GM18519 (cell line): ENCODE measurements at regions not wholly inside any gene's neighbourhood (a gene's known extent, or its start where the extent isn't known, plus 50 kb on each side); places are given as distances from the start of the nearest gene placed in this dataset.
"Not testable (repeated sequence)": the region's sequence is repeated elsewhere in the genome, so short reads cannot be mapped to it uniquely, and the experiment has no call there.

Experiments used
- ATAC-seq: cut with Tn5 transposase; IDR thresholded peaks from one replicate; pipeline ENCODE4 v1.9.1; 2021; ENCODE audit warnings: mild to moderate bottlenecking, moderate library complexity; ENCODE audit not compliant: unreplicated experiment, low FRiP score

DNA sequence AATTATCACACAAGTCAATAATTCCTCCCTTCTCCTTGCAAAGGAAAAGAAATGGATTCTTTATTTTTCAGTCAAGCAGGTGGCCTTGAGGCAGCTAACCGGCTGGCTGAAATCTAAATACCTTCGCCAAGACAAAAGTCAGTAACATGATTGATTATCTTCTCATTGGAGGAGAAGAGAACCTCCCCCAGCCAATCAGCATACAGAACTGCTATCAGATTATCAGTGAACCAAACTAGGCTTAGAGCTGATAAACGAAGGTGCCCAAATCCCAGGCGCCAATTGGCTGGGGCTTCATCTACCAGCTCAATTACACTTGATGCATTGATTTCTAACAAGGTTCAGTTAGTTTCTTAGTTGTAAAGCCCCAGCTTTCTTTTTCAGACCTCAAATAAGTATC, 152.4 kb upstream of the NOCT start:
- ATAC-seq, result no peak

DNA sequence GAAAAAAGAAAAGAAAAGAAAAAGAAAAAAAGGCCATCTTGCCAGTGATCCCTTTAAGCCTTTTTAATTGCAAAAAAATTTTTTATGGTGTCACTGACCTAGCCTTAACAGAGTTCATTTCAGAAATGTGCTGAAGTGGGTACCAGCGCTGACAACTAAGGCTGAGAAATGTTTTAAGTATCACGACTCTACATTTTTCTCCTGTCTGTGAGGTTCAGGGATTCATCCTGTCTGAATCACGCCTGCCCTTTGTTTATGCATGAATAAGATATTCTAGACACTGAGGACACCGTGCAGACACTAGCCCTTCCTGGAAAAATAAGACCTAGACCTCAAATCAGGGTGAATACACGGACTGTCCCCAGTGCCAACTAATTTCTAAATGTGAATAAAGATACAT, 154.4 kb upstream of the NOCT start:
- no peak for ATAC-seq

DNA sequence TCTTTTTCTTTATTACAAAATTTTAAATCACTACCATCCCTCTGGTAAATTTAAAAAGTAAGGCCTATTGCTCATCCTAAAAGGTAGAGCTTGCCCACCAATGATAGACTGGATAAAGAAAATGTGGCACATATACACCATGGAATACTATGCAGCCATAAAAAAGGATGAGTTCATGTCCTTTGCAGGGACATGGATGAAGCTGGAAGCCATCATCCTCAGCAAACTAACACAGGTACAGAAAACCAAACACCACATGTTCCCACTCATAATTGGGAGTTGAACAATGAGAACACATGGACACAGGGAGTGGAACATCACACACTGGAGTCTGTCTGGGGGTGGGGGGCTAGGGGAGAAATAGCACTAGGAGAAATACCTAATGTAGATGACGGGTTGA, 155.2 kb upstream of the NOCT start:
- not testable (repeated sequence) for ATAC-seq

DNA sequence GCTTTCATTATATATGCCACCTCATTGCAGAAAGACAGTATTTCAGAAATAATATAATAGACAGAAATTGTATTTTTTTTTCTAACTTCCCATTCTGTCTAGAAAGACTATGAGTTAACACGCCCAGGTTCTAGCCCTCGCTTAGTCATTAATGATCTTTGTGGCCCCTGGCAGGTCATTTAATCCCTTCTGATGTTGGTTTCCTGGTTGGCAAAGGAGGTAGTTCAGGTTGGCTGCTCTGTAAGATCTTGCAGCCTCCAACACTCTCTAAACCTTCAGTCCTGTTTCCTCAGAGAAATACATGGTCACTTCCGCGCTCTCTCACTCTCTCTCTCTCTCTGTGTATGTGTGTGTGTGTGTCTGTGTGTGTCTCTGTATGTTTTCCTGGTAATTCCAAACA, 156.3 kb upstream of the NOCT start:
- ATAC-seq, result no peak

DNA sequence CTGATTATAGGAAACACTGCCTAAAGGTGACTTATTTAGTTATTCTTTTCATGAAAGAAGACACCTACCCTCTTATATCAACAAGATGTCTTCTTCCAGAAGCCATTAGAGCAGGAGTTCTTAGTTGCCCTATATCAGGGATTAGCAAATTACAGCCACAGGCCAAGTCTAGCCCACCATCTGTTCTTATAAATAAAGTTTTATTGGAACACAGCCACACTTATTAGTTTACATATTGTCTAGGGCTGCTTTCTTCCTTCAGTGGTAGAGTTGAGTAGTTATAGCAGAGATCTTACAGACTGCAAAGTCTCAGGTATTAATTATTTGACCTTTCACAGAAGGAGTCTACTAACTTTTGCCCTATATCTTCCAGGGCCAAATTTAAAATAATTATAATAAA, 157.2 kb upstream of the NOCT start:
- no peak for ATAC-seq

DNA sequence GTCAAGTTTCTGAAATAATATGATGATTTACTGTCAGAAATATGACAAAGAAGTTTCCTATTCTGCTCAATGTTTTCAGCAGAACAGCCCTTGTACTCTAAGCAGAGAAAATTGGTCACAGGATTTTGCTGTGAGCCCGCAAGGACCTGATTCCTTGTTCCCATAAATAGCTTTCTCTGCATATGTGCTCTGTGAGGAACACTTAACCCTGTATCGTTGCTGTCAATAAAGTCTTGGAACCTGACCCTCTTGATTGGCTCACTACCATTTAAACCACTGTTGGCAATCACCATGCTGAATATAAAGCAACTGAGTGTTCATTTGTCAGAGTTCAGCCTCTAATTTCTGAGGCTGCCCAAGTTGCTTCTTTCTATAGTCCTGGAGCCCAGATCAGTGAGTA, 158.2 kb upstream of the NOCT start:
- no peak for ATAC-seq

DNA sequence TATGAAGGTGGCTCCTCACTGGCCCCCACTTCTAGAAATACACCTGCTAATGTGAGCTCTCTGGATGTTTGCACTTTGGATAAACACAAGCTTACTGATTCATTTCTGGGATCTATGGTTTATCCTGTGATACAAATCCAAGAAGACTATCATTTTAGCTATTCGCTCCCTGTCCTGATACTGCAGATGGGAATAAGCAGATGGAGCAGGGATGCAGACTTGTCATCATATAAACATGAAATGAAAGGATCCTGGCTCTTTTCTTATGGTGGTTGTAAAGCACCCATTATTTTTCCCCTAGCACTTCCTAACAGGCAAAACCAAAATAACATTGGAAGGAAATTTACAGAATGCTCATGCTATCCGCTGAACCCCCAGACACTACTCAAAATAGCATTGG, 162.9 kb upstream of the NOCT start:
- no peak for ATAC-seq

DNA sequence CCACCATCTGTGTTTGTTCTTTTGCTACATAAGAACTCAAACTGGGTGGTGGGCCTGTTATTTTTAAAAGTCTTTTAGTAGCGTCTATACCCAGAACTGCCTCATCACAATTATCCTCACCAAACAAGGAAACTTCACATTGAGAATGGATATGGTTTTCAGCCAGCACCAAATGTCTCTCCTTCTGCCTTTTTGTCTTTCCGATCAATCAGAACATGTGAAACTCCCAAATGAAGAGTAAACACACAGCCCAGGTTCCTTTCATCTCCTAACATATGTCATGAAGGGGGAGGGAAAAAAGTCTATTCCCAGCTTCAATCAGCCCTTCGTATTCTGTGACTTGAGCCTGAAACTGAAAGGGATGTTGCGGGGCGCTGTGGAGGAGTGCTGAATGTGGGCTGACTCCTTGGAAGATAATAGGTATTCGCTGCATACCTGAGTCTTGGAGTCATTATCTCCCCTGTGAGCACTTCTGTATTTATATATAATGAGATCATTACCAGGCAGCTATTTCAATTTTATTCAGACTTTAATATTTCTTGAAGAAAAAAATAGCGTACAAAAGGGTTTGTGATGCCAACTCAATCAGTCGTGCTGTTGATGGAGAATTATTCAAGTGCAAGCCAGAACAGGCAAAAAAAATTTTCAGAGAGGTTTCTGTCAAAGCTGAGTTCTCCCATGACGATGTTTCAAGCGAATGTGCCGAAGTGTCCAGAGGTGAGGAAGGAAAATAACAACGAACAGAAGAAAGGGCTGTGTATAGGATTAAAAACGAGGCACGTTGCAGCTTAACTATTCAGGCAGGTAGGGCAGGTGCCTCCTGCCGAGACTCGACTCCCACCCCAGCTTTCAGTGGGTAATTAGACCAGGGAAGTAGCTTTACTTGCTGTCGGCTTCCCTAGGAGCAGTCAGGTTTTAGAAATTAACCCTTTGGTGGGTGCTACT, 163.9 kb upstream of the NOCT start:
- ATAC-seq, result no peak

DNA sequence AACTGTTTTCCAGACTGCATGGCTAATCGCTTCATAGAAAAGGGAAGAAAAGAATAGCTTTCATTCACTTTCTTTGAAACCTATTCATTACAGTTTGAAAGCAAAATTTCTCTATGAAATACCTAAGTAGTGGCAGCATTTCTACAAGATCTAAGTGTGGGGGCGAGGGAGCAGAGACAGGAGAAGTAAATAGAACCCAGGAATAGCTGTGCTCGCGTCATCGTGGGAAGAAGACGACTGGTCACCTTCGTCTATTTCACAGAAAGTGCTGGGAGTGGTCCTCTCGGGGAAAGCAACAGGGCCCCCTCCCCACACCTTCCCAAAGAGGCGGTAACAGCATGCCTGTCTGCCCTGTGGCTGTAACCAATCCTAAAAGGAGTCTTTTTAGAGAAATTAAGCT, 169.9 kb upstream of the NOCT start:
- ATAC-seq, result no peak

DNA sequence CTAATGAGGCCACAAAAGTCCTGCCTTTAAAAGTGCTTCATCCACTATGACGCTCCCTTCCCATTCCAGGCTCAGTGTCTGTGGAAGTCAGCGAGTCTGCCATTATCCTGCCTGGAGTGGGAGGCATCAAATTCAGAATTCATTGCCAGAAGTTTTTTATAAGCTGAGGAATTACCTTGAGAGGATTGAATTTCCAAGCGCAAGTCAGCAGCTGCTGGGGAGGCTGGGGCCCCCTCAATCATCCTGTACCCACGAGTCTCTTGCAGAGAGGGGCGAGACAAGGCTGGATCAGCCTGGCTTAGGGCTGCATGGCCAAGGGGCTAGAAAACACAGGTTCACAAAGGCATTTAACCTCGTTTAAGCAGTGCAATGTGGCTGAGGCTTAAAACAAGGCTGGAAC, 170.5 kb upstream of the NOCT start:
- ATAC-seq, result no peak

DNA sequence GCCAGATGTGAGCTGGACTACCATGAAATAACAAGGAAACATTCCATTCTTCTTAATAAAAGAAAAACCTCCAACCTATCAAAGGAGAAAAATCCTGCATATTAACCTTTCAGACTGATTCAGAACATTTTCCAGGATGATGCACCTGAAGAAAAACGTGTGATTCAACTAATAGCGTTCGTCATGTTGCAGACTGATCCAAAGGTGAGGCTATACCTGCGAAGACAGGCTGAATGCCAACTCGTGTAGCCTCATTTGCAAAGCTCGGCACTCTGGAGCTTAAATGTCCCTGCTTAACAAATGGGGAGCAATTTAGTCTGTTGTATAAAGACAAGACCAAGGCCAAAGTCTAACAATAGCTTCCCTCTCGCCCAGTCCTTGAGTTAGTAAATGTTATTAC, 172.0 kb upstream of the NOCT start:
- no peak for ATAC-seq

DNA sequence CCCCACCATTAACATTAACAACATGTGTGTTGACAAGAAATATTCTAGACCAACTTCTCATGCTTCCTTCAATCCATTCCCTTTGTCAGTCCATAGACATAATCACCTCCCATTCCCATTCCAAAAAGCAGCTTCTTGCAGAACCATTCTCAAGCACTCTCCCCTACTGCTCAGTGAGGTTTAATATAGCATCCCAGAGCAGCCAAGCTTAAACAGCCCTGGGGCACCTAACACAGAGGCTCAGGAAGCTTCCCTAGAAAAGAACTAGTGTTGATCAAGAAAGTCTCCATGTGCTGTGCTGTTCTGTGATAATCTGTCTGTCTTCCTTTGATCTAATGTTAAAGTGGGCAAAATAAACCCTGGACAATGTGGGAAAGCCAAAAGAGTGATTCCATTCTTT, 174.2 kb upstream of the NOCT start:
- ATAC-seq, result no peak

DNA sequence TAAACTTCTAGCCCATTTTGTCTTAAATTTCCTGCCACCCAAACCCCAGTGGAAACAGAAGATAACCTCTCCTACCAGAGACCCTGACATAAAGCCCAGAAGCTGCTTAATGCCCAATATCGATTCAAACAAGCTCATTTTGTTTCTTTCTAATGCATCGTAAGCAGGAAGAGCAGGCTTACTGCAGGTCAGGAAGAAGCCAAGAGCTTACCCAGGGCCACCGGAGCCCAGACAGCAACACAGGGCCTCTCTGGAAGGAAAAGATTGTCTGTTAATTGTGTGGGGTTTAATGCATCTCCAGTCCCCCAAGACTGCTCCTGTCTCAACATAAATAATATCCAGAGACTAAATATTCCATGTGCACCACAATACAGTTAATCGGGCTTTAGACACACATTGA, 177.3 kb upstream of the NOCT start:
- no peak for ATAC-seq

DNA sequence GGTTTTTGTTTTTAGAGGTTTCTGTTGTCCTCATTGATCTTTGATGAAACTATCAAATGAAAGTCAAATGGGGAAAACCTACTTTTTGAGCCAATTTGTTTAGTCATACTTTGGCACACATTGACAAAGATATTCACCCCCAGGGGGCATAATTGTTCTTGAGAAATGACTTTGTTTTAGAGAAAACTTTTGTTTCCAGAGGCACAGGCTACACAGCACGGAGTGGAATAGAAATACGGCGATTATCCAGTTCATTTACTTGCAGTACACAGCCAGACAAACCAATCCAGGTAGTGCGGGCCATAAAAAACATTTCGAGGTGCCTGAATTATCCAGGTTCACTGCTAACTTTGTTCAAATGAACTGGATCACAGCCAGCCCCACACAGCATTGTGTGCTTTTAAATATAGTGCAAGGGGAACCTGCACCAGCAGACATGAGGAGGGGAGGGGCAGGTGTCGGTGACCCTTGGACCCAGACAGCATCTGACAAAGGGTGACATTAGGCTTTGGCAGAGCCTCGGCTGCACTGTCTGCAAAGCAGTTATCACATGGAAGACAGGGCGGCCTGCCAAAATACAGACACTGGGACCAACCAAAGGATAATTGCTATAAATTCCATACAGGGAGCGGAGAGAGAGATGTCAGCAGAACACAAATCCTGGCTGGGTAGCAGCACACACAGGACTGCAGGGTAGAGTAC, 179.6 kb upstream of the NOCT start:
- ATAC-seq, result no peak

DNA sequence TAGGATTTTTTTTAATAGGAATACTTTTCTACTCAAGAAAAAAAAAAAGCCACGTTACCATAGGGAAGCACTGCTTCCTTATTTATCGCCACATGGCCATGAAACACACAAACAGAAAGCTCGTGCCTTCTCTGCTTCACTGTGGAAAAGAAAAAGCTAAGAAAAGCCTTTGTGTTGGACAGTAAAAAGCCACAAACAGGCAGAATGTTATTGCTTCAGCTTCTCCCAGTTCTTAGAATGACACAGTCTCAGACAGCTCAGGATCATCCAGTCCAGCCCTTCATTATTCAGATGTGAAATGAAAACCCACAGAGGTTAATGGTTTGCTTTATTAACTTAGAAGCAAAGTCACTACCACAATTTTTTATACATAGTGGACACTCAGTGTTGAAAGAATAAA, 181.6 kb upstream of the NOCT start:
- no peak for ATAC-seq

DNA sequence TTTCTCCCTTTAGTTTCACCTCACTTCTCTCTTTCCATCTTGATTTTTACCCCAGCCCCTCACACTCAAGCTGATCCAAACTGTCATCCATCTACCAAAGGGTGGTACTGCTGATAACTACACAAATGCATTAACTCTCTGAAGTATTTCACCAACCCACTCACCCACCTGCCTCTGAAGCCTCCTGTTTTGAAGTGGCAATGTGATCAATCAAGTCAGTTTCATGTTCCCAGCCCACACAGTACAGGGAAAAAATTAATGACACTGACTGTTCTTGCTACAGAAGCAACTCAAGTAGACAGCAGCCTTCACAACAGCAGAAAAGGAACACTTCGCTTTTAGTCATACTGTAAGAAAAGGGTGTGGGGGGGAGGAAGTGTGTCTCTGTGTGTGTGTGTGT, 183.0 kb upstream of the NOCT start:
- no peak for ATAC-seq

DNA sequence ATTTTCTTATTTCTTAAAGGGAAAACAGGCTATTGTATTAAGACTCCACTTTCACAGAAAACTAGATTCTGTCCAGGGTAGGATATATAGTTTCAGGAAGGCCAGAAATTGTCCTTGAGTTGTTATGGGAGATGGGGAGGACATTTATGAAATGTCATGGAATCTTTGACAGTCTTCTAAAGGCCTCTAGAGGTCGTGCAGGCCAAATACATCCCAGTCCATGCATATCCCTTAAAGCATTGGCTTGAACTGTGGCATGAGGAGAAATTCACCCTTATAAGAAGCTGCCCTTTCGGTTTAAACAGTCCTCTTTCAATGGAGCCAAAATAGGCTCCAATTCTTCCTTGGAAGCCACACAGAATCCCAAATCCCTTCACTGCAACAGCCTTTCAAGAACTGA, 183.6 kb upstream of the NOCT start:
- ATAC-seq, result no peak

DNA sequence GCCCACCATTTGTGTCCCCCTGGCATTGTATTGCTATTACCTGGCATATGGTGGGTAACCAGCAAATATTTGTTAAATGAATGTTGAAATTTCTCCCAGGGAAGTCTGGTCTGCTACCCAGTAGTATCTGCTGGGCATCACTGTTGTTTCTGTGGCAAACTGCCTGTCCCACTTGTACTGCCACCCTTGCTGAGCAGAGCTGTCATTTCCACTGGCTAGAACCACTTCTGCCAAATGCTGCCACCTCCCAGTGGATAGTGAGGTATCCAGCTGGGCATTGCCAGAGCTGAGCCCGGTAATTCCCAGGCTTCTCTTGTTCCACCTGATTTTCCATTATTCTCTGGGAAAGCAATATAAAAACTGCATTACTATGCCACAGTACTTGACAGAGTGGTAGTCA, 186.7 kb upstream of the NOCT start:
- no peak for ATAC-seq

DNA sequence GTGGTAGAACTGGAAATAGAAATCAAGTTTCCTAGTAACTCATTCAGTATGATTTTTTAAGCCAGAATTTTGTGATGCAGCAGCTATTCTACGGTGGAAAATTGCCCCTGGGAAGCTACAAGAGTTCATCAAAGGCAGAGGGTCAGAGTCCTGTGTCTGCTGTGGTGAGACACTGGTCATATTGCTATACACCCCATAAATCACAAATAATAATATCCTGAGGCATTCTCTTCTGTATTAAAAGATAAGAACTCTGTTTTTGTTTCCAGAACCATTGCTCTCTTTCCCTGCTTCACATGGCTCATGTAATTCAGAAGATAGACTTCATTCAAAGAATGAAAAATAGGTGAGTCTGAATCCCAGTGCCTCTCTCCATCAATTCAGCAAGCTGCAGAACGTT, 188.8 kb upstream of the NOCT start:
- ATAC-seq, result no peak

DNA sequence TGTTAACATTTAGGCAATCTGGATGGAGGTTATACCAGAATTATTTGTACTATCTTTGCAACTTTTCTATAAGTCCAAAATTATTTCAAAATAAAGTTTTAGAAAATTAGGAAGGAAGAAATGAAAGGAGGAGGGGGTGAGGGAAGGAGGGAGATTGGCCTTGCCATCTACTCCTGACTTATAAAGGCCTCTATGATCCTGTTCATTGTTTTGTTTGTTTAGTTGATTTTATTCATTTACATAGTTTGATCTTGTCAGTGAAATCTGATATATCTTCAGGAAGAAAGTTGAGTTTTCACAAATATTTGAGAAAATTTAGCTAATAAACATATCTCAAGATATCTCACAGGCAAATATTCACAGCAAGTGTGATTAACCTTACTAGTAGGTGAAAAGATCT, 189.3 kb upstream of the NOCT start:
- no peak for ATAC-seq

DNA sequence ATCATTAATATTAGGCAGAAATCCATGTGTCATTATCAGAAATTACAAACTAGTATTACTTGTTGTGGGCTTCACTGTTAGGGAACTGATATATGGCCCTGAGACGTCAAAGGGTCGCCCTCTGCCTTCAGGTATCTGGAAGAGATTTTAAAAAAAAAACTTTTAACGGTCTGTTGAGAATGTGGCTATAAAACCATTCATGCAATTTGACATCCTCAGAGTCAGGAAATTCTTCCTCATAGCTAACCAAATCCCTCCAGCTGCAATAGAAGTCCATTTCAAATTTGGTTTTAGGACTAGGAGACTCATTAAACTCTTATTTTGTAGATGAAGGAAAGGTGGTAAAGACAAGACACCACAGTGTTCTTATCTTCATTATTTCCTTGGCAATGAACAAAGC, 194.2 kb upstream of the NOCT start:
- ATAC-seq, result no peak

DNA sequence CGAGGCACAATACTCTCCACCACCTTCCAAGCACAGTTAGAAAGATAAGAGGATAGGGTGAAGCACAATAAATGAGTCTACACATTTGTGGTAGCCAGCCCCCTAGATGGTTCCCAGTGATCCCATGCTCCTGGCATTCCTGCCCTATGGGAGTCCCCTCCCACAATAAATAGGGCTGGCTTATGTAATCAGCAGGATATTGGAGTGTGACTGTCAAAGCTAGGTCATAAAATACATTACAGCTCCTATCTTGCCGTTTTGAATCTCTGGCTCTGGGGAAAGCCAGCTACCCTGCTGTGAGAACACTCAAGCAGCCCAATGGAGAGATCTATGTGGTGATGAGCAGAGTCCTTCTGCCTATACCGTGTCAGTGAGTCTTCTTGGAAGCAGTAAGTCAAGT, 198.7 kb upstream of the NOCT start:
- no peak for ATAC-seq
